Panc1 (cell line): ENCODE measurements at regions not wholly inside any gene's neighbourhood (a gene's known extent, or its start where the extent isn't known, plus 50 kb on each side); places are given as distances from the start of the nearest gene placed in this dataset.

ENCODE experiments used
- ATAC-seq: fragments of 200-7000 bp; cut with Tn5 transposase; 2 replicates; pipeline ENCODE4 v1.9.1; 2020; ENCODE audit warnings: mild to moderate bottlenecking, moderate library complexity
- BruUV-seq: library from RNA; stranded (reverse); fragments of 400-500 nt; replicated peaks from 2 replicates; lab custom pipeline; 2021; lab: Mats Ljungman, UMichigan
- CTCF ChIA-PET: fragments of 300-600 bp; sonication (Branson Sonifier 250); formaldehyde crosslinking; loops from one replicate; lab custom pipeline; 2022; ENCODE audit warnings: antibody characterized with exemption; lab: Charles Lee
- POLR2A ChIA-PET: fragments of 300-600 bp; sonication (Branson Sonifier 250); formaldehyde crosslinking; loops from one replicate; lab custom pipeline; 2022; ENCODE audit warnings: antibody characterized with exemption; lab: Charles Lee
- DNase-seq: peaks from one replicate; pipeline ENCODE4 v3.0.0-alpha.2; 2010; ENCODE audit warnings: low read depth, low spot score
- H3K27ac ChIP-seq: 2 replicates; pipeline ENCODE4 v1.5.1; 2011; ENCODE audit warnings: mild to moderate bottlenecking, low read length, inconsistent platforms
- H3K27me3 ChIP-seq: fragments of 200-500 bp; sonication (Bioruptor generic); 2 replicates; pipeline ENCODE4 v1.6.0; 2014; ENCODE audit warnings: low read length, inconsistent platforms; ENCODE audit not compliant: control insufficient read depth, insufficient read depth
- H3K36me3 ChIP-seq: fragments of 200-500 bp; sonication (Bioruptor generic); 2 replicates; pipeline ENCODE4 v1.5.1; 2014; ENCODE audit warnings: inconsistent platforms, mild to moderate bottlenecking, low read length, moderate library complexity; ENCODE audit not compliant: control insufficient read depth, insufficient read depth
- H3K4me1 ChIP-seq: 2 replicates; pipeline ENCODE4 v1.5.1; 2011; ENCODE audit warnings: inconsistent platforms, mild to moderate bottlenecking, low read length, moderate library complexity; ENCODE audit not compliant: control insufficient read depth, insufficient read depth
- H3K4me3 ChIP-seq, 2 experiments: 2 replicates each; pipeline ENCODE4 v1.5.1; 2011 to 2012; ENCODE audit warnings: low read depth in 2 of 2, low read length in 2 of 2, mild to moderate bottlenecking in 2 of 2, inconsistent platforms in 1 of 2, moderate library complexity in 1 of 2
- H3K9me3 ChIP-seq: fragments of 200-500 bp; sonication (Bioruptor generic); 2 replicates; pipeline ENCODE4 v1.5.1; 2014; ENCODE audit warnings: low read depth, mild to moderate bottlenecking, inconsistent platforms, low read length, moderate library complexity; ENCODE audit not compliant: control insufficient read depth, insufficient read depth
- POLR2AphosphoS5 ChIP-seq: IDR thresholded peaks from 2 replicates; pipeline ENCODE4 v1.6.1; 2012; ENCODE audit warnings: mild to moderate bottlenecking, low read depth, low read length, moderate library complexity
- SIN3A ChIP-seq: IDR thresholded peaks from 2 replicates; pipeline ENCODE4 v1.6.1; 2012; ENCODE audit warnings: low read depth, mild to moderate bottlenecking, low read length, moderate library complexity, borderline replicate concordance; ENCODE audit not compliant: insufficient read depth
- TCF7L2 ChIP-seq: IDR thresholded peaks from 2 replicates; pipeline ENCODE4 v1.6.1; 2011; ENCODE audit warnings: mild to moderate bottlenecking, low read depth, low read length, inconsistent platforms
- in situ Hi-C: cut with HindIII; loops from 2 replicates; pipeline ENCODE4 v1.10.0; 2016; ENCODE audit warnings: low sequenced_read_pairs, low pct_unique_long_range_greater_than_20kb
- intact Hi-C: fragments of 100-400 bp; cut with micrococcal nuclease; formaldehyde crosslinking; loops from one replicate; pipeline ENCODE4 v1.10.0; 2022; ENCODE audit not compliant: unreplicated experiment
- TF ChIP-seq, protein P1 (sequence below), 2 experiments: IDR thresholded peaks; 2 replicates each; pipeline ENCODE4 v1.6.1; 2011 to 2012; ENCODE audit warnings: low read depth in 2 of 2, control low read depth in 1 of 2, low read length in 1 of 2, mild to moderate bottlenecking in 1 of 2, moderate library complexity in 1 of 2; ENCODE audit not compliant: insufficient read depth in 1 of 2
- TF ChIP-seq, protein P2 (sequence below): fragments of 450-650 bp; IDR thresholded peaks from 2 replicates; pipeline ENCODE4 v1.5.1; 2017; ENCODE audit warnings: mild to moderate bottlenecking

- H3K4me1 ChIP-seq = no peaks in the 10 kb centered on the region
- BruUV-seq = no TSS peak
- H3K27ac ChIP-seq = no peak overlapping the region
- DNase-seq (no peak), ATAC-seq (no peak)
- in situ Hi-C loops = no loop called here
- intact Hi-C loops = no loop called here
- CTCF ChIA-PET = no interaction called here
- H3K9me3 ChIP-seq = no peaks in the 10 kb centered on the region
- POLR2A ChIA-PET = no interaction called here
- no peak overlapping the region for H3K4me3 ChIP-seq
- TF ChIP-seq SIN3A = no peak
- TF ChIP-seq, protein P1, sequence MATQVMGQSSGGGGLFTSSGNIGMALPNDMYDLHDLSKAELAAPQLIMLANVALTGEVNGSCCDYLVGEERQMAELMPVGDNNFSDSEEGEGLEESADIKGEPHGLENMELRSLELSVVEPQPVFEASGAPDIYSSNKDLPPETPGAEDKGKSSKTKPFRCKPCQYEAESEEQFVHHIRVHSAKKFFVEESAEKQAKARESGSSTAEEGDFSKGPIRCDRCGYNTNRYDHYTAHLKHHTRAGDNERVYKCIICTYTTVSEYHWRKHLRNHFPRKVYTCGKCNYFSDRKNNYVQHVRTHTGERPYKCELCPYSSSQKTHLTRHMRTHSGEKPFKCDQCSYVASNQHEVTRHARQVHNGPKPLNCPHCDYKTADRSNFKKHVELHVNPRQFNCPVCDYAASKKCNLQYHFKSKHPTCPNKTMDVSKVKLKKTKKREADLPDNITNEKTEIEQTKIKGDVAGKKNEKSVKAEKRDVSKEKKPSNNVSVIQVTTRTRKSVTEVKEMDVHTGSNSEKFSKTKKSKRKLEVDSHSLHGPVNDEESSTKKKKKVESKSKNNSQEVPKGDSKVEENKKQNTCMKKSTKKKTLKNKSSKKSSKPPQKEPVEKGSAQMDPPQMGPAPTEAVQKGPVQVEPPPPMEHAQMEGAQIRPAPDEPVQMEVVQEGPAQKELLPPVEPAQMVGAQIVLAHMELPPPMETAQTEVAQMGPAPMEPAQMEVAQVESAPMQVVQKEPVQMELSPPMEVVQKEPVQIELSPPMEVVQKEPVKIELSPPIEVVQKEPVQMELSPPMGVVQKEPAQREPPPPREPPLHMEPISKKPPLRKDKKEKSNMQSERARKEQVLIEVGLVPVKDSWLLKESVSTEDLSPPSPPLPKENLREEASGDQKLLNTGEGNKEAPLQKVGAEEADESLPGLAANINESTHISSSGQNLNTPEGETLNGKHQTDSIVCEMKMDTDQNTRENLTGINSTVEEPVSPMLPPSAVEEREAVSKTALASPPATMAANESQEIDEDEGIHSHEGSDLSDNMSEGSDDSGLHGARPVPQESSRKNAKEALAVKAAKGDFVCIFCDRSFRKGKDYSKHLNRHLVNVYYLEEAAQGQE (IDR thresholded peaks at IDR 0.05; ENCODE audit: insufficient read depth in 1 of 2, low read depth in 2 of 2, low read length in 1 of 2) = no peak
- TF ChIP-seq POLR2AphosphoS5 = no peak
- TF ChIP-seq, protein P2, sequence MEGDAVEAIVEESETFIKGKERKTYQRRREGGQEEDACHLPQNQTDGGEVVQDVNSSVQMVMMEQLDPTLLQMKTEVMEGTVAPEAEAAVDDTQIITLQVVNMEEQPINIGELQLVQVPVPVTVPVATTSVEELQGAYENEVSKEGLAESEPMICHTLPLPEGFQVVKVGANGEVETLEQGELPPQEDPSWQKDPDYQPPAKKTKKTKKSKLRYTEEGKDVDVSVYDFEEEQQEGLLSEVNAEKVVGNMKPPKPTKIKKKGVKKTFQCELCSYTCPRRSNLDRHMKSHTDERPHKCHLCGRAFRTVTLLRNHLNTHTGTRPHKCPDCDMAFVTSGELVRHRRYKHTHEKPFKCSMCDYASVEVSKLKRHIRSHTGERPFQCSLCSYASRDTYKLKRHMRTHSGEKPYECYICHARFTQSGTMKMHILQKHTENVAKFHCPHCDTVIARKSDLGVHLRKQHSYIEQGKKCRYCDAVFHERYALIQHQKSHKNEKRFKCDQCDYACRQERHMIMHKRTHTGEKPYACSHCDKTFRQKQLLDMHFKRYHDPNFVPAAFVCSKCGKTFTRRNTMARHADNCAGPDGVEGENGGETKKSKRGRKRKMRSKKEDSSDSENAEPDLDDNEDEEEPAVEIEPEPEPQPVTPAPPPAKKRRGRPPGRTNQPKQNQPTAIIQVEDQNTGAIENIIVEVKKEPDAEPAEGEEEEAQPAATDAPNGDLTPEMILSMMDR = no peak
- no peak for TF ChIP-seq TCF7L2
- no peaks in the 10 kb centered on the region for H3K27me3 ChIP-seq
- no peaks in the 10 kb centered on the region for H3K36me3 ChIP-seq
Observed at GRCh38 chr5:84682531-84682930, 297.9 kb upstream of the EDIL3 start.

GRCh38 chr5:84680908-84681307, 296.2 kb upstream of the EDIL3 start:
- no TSS peak for BruUV-seq
- H3K4me3 ChIP-seq = no peak overlapping the region
- intact Hi-C loops = no loop called here
- no peaks in the 10 kb centered on the region for H3K4me1 ChIP-seq
- ATAC-seq = no peak
- ChIA-PET POLR2A (no interaction called here), CTCF (no interaction called here)
- in situ Hi-C loops = no loop called here
- no peaks in the 10 kb centered on the region for H3K9me3 ChIP-seq
- H3K27me3 ChIP-seq = no peaks in the 10 kb centered on the region
- TF ChIP-seq TCF7L2 (no peak), POLR2AphosphoS5 (no peak), SIN3A (no peak)
- TF ChIP-seq, protein P2 = no peak
- TF ChIP-seq, protein P1 (IDR thresholded peaks at IDR 0.05; ENCODE audit: insufficient read depth in 1 of 2, low read depth in 2 of 2, low read length in 1 of 2) = no peak
- DNase-seq = no peak
- no peaks in the 10 kb centered on the region for H3K36me3 ChIP-seq
- no peak overlapping the region for H3K27ac ChIP-seq
